Neural cell (in vitro differentiated cells): ENCODE measurements at regions not wholly inside any gene's neighbourhood (a gene's known extent, or its start where the extent isn't known, plus 50 kb on each side); places are given as distances from the start of the nearest gene placed in this dataset.

Source experiments
- CTCF ChIP-seq: fragments of 450-650 bp; IDR thresholded peaks from 2 replicates; pipeline ENCODE4 v1.5.1; 2014; ENCODE audit warnings: antibody characterized with exemption, mild to moderate bottlenecking, moderate library complexity; ENCODE audit not compliant: poor library complexity, severe bottlenecking
- POLR2AphosphoS5 ChIP-seq: IDR thresholded peaks from 2 replicates; pipeline ENCODE4 v1.6.1; 2012
- RAD21 ChIP-seq: fragments of 450-650 bp; conservative IDR thresholded peaks from 2 replicates; pipeline ENCODE4 v1.6.1; 2014; ENCODE audit warnings: antibody characterized with exemption, mild to moderate bottlenecking, moderate library complexity

- TF ChIP-seq CTCF (no peak), POLR2AphosphoS5 (no peak), RAD21 (no peak)
Measured at GRCh38 chr6:37106982-37107491, 62.9 kb upstream of the PIM1 start.
